Peyer's patch (tissue), 4 donors: ENCODE measurements at regions not wholly inside any gene's neighbourhood (a gene's known extent, or its start where the extent isn't known, plus 50 kb on each side); places are given as distances from the start of the nearest gene placed in this dataset.

Experiments
- CTCF ChIP-seq, 6 experiments: fragments of 450-650 bp in 4 of 6; fragments of 200-600 bp in 2 of 6; sonication (generic) in 1 of 6; IDR thresholded peaks; one replicate each; pipeline ENCODE4 v1.5.1; 2017 to 2019; ENCODE audit warnings: antibody characterized with exemption in 6 of 6, mild to moderate bottlenecking in 3 of 6, moderate library complexity in 1 of 6
- POLR2A ChIP-seq, 2 donors: fragments of 450-650 bp; IDR thresholded peaks; one replicate each; pipeline ENCODE4 v1.5.1; 2017; ENCODE audit warnings: antibody characterized with exemption in 2 of 2, mild to moderate bottlenecking in 2 of 2, moderate library complexity in 2 of 2

- TF ChIP-seq CTCF (IDR thresholded peaks at IDR 0.05) (no peak), POLR2A (IDR thresholded peaks at IDR 0.05) (no peak)
Measured at GRCh38 chr3:17874636-17875035, 132.2 kb upstream of the TBC1D5 start.
